GM18867 (cell line): ENCODE measurements at regions not wholly inside any gene's neighbourhood (a gene's known extent, or its start where the extent isn't known, plus 50 kb on each side); places are given as distances from the start of the nearest gene placed in this dataset.
"Not testable (repeated sequence)": the region's sequence is repeated elsewhere in the genome, so short reads cannot be mapped to it uniquely, and the experiment has no call there.

Experiments
- ATAC-seq: cut with Tn5 transposase; IDR thresholded peaks from one replicate; pipeline ENCODE4 v1.9.1; 2021; ENCODE audit warnings: mild to moderate bottlenecking, moderate library complexity; ENCODE audit not compliant: unreplicated experiment

GRCh38 chr14:89743828-89744227 is 210.7 kb downstream of the EFCAB11 start:
- no peak for ATAC-seq

- ATAC-seq = no peak
Measured at GRCh38 chr14:89740241-89740640, 214.3 kb downstream of the EFCAB11 start.

- no peak for ATAC-seq
Measured at GRCh38 chr14:89736881-89737280, 217.6 kb downstream of the EFCAB11 start.

- ATAC-seq = no peak
Measured at GRCh38 chr14:89731396-89731933, 223.1 kb downstream of the EFCAB11 start.

- ATAC-seq = no peak
Measured at GRCh38 chr14:89730687-89731086, 223.8 kb downstream of the EFCAB11 start.

- ATAC-seq = no peak
Measured at GRCh38 chr14:89728964-89729363, 225.6 kb downstream of the EFCAB11 start.

- ATAC-seq = not testable (repeated sequence)
Measured at GRCh38 chr14:89726226-89726625, 228.3 kb downstream of the EFCAB11 start.

GRCh38 chr14:89724628-89724960 is 229.9 kb downstream of the EFCAB11 start:
- no peak for ATAC-seq

- ATAC-seq = no peak
Measured at GRCh38 chr14:89723930-89724627, 230.5 kb downstream of the EFCAB11 start.

- ATAC-seq = no peak
Measured at GRCh38 chr14:89721956-89722355, 232.6 kb downstream of the EFCAB11 start.

- peak; percentile 83 for ATAC-seq
Measured at GRCh38 chr14:89720741-89721729, 233.5 kb downstream of the EFCAB11 start.

- ATAC-seq = no peak
Measured at GRCh38 chr14:89720076-89720687, 234.3 kb downstream of the EFCAB11 start.

- peak; percentile 42 for ATAC-seq
Measured at GRCh38 chr14:89719366-89720075, 235.0 kb downstream of the EFCAB11 start.

GRCh38 chr14:89708982-89709625 is 245.4 kb downstream of the EFCAB11 start:
- no peak for ATAC-seq

- ATAC-seq = no peak
Measured at GRCh38 chr14:89707086-89707485, 247.4 kb downstream of the EFCAB11 start.

GRCh38 chr14:89702876-89703200 is 251.7 kb downstream of the EFCAB11 start:
- ATAC-seq = no peak

GRCh38 chr14:89702073-89702875 is 252.3 kb downstream of the EFCAB11 start:
- no peak for ATAC-seq

GRCh38 chr14:89701211-89702043 is 253.1 kb downstream of the EFCAB11 start:
- peak; percentile 81 for ATAC-seq

GRCh38 chr14:89700801-89701200 is 253.7 kb downstream of the EFCAB11 start:
- ATAC-seq = no peak
